Activated T-cell treated with anti-CD3 and anti-CD28 coated beads, Interleukin-2, amount 50 U/mL, for 24 hours (primary cell): ENCODE measurements at regions not wholly inside any gene's neighbourhood (a gene's known extent, or its start where the extent isn't known, plus 50 kb on each side); places are given as distances from the start of the nearest gene placed in this dataset.
"Not testable (repeated sequence)": the region's sequence is repeated elsewhere in the genome, so short reads cannot be mapped to it uniquely, and the experiment has no call there.

Source experiments
- DNase-seq: peaks from one replicate; pipeline ENCODE4 v3.0.0-alpha.2; 2020
- H3K27ac Mint-ChIP-seq: 2 replicates; pipeline ENCODE4 v1.8.0; 2020; ENCODE audit warnings: mild to moderate bottlenecking, mixed read lengths
- H3K27me3 Mint-ChIP-seq: 2 replicates; pipeline ENCODE4 v1.8.0; 2020; ENCODE audit warnings: mixed read lengths
- H3K36me3 Mint-ChIP-seq: 2 replicates; pipeline ENCODE4 v1.8.0; 2020; ENCODE audit warnings: low read depth, mixed read lengths
- H3K4me1 Mint-ChIP-seq: 2 replicates; pipeline ENCODE4 v1.8.0; 2020; ENCODE audit warnings: low read depth, mixed read lengths
- H3K4me3 Mint-ChIP-seq: 2 replicates; pipeline ENCODE4 v1.8.0; 2020; ENCODE audit warnings: mild to moderate bottlenecking, moderate library complexity, mixed read lengths
- H3K9me3 Mint-ChIP-seq: 2 replicates; pipeline ENCODE4 v1.8.0; 2020; ENCODE audit warnings: mixed read lengths

GRCh38 chr6:2579241-2579761, 171.4 kb downstream of the MYLK4 start:
- H3K4me3 Mint-ChIP-seq = no peak overlapping the region
- H3K36me3 Mint-ChIP-seq = no peaks in the 10 kb centered on the region
- H3K27ac Mint-ChIP-seq = no peak overlapping the region
- peaks cover 9% of the 10 kb centered on the region for H3K9me3 Mint-ChIP-seq
- H3K27me3 Mint-ChIP-seq = peaks cover 61% of the 10 kb centered on the region
- DNase-seq = no peak
- no peaks in the 10 kb centered on the region for H3K4me1 Mint-ChIP-seq

GRCh38 chr6:2578767-2579166, 172.0 kb downstream of the MYLK4 start:
- H3K4me1 Mint-ChIP-seq = no peaks in the 10 kb centered on the region
- DNase-seq = no peak
- H3K27ac Mint-ChIP-seq = no peak overlapping the region
- H3K4me3 Mint-ChIP-seq = no peak overlapping the region
- no peaks in the 10 kb centered on the region for H3K36me3 Mint-ChIP-seq
- peaks cover 9% of the 10 kb centered on the region for H3K9me3 Mint-ChIP-seq
- peaks cover 58% of the 10 kb centered on the region for H3K27me3 Mint-ChIP-seq

GRCh38 chr6:2576499-2576898, 174.2 kb downstream of the MYLK4 start:
- Mint-ChIP-seq H3K36me3 (no peaks in the 10 kb centered on the region), H3K4me1 (no peaks in the 10 kb centered on the region), H3K27me3 (peaks cover 51% of the 10 kb centered on the region), H3K27ac (no peak overlapping the region), H3K4me3 (no peak overlapping the region), H3K9me3 (peaks cover 9% of the 10 kb centered on the region)
- no peak for DNase-seq

- no peak for DNase-seq
- Mint-ChIP-seq H3K27me3 (peaks cover 47% of the 10 kb centered on the region), H3K27ac (no peak overlapping the region), H3K4me1 (no peaks in the 10 kb centered on the region), H3K9me3 (peaks cover 9% of the 10 kb centered on the region), H3K36me3 (no peaks in the 10 kb centered on the region), H3K4me3 (no peak overlapping the region)
Observed at GRCh38 chr6:2575236-2575635, 175.5 kb downstream of the MYLK4 start.

GRCh38 chr6:2569420-2569819, 181.3 kb downstream of the MYLK4 start:
- H3K36me3 Mint-ChIP-seq, H3K4me1 Mint-ChIP-seq, H3K9me3 Mint-ChIP-seq, H3K4me3 Mint-ChIP-seq, H3K27ac Mint-ChIP-seq, DNase-seq: not testable (repeated sequence)
- peaks cover 47% of the 10 kb centered on the region for H3K27me3 Mint-ChIP-seq

- Mint-ChIP-seq H3K4me3 (no peak overlapping the region), H3K9me3 (peaks cover 6% of the 10 kb centered on the region), H3K27me3 (peaks cover 62% of the 10 kb centered on the region), H3K27ac (no peak overlapping the region), H3K4me1 (peaks cover 12% of the 10 kb centered on the region), H3K36me3 (no peaks in the 10 kb centered on the region)
- no peak for DNase-seq
Observed at GRCh38 chr6:2566048-2566447, 184.7 kb downstream of the MYLK4 start.

GRCh38 chr6:2565499-2565898, 185.2 kb downstream of the MYLK4 start:
- peaks cover 12% of the 10 kb centered on the region for H3K4me1 Mint-ChIP-seq
- no peak overlapping the region for H3K4me3 Mint-ChIP-seq
- H3K27me3 Mint-ChIP-seq = peaks cover 66% of the 10 kb centered on the region
- DNase-seq = no peak
- H3K36me3 Mint-ChIP-seq = no peaks in the 10 kb centered on the region
- no peak overlapping the region for H3K27ac Mint-ChIP-seq
- H3K9me3 Mint-ChIP-seq = peaks cover 6% of the 10 kb centered on the region

- Mint-ChIP-seq H3K27ac (peak overlapping the region; percentile 31), H3K27me3 (peaks cover 82% of the 10 kb centered on the region), H3K36me3 (no peaks in the 10 kb centered on the region), H3K4me1 (peaks cover 12% of the 10 kb centered on the region), H3K4me3 (no peak overlapping the region), H3K9me3 (no peaks in the 10 kb centered on the region)
- no peak for DNase-seq
Observed at GRCh38 chr6:2563635-2564034, 187.1 kb downstream of the MYLK4 start.

GRCh38 chr6:2562721-2563451, 187.8 kb downstream of the MYLK4 start:
- no peak overlapping the region for H3K4me3 Mint-ChIP-seq
- H3K9me3 Mint-ChIP-seq = no peaks in the 10 kb centered on the region
- DNase-seq = no peak
- no peak overlapping the region for H3K27ac Mint-ChIP-seq
- no peaks in the 10 kb centered on the region for H3K36me3 Mint-ChIP-seq
- peaks cover 84% of the 10 kb centered on the region for H3K27me3 Mint-ChIP-seq
- peaks cover 12% of the 10 kb centered on the region for H3K4me1 Mint-ChIP-seq

GRCh38 chr6:2560917-2561698, 189.6 kb downstream of the MYLK4 start:
- peaks cover 12% of the 10 kb centered on the region for H3K4me1 Mint-ChIP-seq
- H3K4me3 Mint-ChIP-seq = no peak overlapping the region
- peaks cover 85% of the 10 kb centered on the region for H3K27me3 Mint-ChIP-seq
- H3K36me3 Mint-ChIP-seq = no peaks in the 10 kb centered on the region
- H3K27ac Mint-ChIP-seq = no peak overlapping the region
- no peaks in the 10 kb centered on the region for H3K9me3 Mint-ChIP-seq
- no peak for DNase-seq

GRCh38 chr6:2560140-2560818, 190.4 kb downstream of the MYLK4 start:
- no peaks in the 10 kb centered on the region for H3K9me3 Mint-ChIP-seq

GRCh38 chr6:2558861-2559801, 191.6 kb downstream of the MYLK4 start:
- H3K27me3 Mint-ChIP-seq = peaks cover 87% of the 10 kb centered on the region
- no peaks in the 10 kb centered on the region for H3K36me3 Mint-ChIP-seq
- H3K27ac Mint-ChIP-seq = no peak overlapping the region
- H3K4me3 Mint-ChIP-seq = no peak overlapping the region
- DNase-seq = no peak
- peaks cover 11% of the 10 kb centered on the region for H3K4me1 Mint-ChIP-seq
- H3K9me3 Mint-ChIP-seq = no peaks in the 10 kb centered on the region

More at GRCh38 chr6:2560140-2560818, 190.4 kb downstream of the MYLK4 start:
- Mint-ChIP-seq H3K36me3 (no peaks in the 10 kb centered on the region), H3K4me3 (no peak overlapping the region), H3K27me3 (peaks cover 84% of the 10 kb centered on the region), H3K4me1 (peaks cover 12% of the 10 kb centered on the region), H3K27ac (no peak overlapping the region)
- no peak for DNase-seq

- no peaks in the 10 kb centered on the region for H3K36me3 Mint-ChIP-seq
- H3K27me3 Mint-ChIP-seq = peaks cover 83% of the 10 kb centered on the region
- H3K9me3 Mint-ChIP-seq = no peaks in the 10 kb centered on the region
- H3K4me1 Mint-ChIP-seq = peaks cover 1% of the 10 kb centered on the region
- no peak for DNase-seq
- no peak overlapping the region for H3K4me3 Mint-ChIP-seq
- H3K27ac Mint-ChIP-seq = no peak overlapping the region
Observed at GRCh38 chr6:2558098-2558680, 192.5 kb downstream of the MYLK4 start.
